ENCODE measurements at regions not wholly inside any gene's neighbourhood (a gene's known extent, or its start where the extent isn't known, plus 50 kb on each side); places are given as distances from the start of the nearest gene placed in this dataset.
A peak's percentile ranks its signal among the peaks of the same experiment; 100 is the strongest.

DNA sequence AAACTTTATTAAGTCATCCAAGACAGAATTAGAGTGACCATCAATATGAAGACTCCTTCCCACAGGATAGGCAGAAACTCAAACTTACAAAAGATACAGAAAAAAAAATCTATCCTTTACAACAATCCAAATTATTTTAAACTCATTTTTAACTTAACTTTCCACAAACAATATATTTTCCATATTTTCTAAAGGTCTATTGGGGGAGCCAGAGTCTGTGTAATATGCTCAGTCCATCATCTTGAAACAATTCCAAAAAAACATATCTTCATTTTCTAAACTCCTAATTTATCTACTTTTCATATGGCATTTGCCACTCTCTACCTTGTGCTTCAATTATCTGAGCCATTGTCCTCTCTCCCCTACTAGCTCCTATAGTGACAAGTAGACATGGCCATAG is 378.1 kb downstream of the PDGFC start:
- DNase-seq, result no peak

DNA sequence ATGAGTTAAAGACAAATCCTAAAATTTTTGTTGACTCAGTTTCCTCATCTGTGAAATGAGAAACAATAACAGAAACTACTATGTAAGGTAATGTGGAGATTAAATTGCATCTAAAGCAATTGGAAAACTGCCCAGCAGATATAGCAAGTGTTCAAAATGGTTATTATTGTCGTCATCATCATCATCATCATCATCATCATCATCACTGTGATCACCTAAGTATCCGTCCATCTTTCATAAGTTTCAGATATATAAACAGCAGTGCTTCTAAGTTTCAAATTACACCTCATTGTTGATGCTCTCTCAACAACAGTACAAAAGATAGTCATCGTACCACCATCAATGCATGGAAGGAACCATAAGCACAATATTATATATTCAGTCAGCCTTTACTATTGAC is 379.9 kb downstream of the PDGFC start:
- no peak for DNase-seq

DNA sequence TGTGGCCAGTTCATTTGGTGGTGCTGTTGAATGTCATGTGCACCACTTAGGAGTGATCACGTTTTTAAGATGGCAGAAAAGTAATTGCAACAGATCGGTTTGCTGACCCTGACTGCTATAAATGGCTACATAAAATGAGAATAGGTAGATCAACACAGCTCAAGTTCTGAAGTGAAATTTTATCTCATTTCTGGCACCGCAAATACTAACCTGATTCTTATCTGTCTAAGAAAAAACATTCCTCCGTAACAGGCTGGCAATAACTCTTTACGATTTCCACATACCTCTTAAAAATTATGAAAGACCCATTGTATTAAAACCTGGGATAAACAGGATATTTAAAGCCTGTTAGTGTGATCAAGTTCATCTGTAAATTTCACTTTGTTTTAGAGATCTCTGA is 387.5 kb downstream of the PDGFC start:
- DNase-seq, result no peak

DNA sequence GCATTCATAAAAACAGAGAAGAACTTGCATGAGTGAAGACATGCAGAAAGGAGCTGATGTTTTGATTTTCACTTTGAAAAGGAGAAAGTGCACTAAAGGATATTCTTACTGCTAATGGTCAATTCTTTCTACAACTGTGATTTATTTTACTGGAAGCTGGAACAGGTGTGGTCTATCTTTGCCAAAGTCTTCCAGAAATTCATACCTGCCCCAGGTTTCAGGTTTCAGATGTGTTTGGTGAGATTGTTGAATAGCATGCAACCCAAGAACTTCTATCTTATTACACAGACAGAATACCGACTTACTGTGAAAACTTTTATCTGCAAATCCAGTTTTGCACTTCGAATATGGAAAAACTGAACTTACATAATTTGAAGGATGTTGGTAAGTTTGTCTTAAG is 388.3 kb downstream of the PDGFC start:
- DNase-seq, result no peak

DNA sequence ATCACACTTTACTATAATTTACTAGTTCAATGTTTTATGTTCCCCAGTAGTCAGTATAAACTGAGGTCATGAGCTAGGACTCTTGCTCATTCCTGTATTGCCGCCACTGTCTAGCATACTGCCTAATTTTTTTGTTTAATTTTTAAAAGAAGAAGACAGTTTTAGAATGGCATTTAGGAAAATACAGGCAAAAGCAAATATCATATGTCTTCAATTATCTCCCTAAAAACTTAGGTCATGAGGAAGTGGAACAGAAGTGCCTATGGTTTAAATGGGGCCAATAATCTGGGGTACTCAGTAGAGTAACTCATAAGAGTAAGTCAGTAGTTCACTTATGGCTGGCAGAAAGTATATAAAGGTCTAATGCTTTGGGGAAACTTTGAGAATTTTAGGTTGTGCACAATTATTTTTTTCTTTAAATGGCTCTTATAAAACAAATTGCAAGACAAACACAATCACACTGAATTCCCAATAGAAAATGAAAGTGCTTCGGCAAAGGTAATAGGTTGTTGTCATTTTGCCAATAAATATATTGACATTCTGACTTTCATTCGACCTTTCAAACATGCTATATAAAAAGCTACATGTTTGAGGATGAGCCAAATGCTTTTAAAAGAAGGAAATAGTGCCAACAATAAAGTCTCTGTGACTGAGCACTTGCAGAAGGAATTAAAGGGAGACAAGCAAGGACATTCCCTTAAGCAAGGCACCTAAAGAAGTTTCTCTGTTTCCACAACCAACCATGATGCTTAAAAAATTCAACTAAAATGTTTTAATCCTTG is 390.1 kb downstream of the PDGFC start:
- peak; percentile 46 for DNase-seq

DNA sequence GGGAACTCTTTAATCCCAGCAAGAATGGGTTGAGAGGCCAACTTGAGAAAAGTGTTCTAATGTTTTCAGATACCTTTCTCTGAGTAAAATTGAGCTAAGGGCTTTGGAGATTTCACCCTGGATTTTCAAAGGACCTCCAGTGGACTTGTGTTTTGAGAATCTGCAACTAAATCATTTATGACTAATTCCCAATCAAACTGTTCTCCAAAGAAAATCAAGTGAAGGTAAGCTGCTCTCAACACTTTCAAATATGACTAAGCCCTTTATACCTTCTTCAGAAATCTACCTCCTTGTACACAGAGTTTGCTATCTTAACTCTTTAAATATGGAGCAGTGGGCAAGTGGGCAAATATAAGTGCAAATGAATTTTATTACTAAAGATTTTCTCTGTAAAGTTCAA is 392.9 kb downstream of the PDGFC start:
- DNase-seq, result no peak

DNA sequence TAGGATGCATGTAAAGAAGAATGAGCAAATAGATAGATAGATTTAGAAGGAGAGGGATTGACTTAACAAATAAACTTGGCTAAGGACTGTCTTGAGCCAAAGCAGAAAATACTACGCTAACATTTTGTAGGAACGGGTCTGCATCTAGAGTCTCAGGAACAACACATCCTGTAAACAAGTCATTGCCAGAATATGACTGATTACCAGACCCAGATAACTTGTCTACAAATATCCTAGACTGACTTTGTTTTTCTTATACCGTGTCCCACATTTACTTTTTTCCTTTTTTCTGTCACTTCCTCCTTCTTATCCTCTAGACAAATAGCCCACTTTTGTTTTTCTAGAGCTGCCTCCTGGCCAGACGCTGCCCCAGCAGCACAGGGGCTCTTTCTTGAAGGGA is 393.6 kb downstream of the PDGFC start:
- DNase-seq, result no peak

DNA sequence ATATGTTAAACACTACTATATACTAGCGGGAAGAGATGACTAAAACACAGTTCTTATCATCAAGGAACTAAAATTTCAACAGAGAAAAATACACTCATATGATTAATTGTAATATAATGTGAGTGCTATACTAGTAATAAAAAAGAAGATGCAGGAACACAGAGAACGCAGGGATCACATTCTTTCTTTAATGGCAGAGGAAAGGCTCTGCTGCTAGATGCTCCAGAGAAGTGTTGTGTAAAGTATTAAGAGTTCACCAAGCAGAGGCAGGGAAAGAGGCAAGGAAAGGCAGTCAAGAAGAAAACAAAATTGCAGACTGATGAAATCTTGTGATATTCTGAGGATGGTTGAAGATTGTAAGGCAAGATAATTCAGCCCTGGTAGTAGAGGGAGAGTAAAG is 394.7 kb downstream of the PDGFC start:
- no peak for DNase-seq

DNA sequence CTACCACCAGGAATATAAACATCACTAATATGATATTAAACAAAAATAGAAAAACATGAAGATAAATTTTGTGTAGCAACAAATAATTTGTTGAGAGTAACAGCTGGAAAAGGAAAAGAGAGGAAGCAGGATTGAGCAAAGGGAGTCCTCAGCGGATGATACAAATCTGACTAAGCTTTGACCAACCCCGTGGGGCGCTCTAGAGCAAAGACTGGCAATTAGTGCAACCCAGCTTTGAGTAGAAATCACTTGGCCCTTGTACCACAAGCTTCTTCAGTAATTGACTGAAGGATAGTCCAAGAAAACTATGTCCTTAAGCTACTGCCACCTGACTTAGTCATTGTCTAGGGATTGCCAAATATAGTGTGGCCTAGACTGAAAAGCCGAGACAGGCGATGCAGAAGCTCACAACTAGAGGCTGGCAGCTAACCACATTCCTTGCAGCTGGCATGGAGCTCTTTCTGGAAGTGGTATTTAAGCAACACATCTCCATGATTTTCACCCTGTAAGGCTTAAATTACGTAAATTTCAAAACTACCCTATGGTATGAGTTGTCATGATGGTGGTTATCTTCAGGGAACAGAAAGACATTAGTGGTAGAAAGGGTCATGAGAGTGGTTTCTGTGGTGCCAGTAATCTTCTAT is 396.0 kb downstream of the PDGFC start:
- no peak for DNase-seq

DNA sequence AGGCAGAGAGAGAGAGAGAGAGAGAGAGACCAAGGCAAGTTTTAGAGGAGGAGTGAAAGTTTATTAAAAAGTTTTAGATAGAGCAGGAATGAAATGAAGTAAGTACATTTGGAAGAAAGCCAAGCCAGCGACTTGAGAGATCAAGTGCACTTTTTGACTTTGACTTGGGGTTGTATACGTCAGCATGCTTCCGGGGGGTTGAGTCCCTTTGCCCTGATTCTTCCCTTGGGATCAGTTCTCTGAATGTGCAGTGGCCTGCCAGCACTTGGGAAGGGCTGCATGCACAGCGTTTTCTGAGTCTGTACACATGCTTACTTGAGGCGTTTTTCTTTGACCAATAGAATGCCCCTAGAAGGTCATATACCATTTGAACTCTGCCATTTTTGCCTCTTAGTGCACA is 400.5 kb downstream of the PDGFC start:
- no peak for DNase-seq

DNA sequence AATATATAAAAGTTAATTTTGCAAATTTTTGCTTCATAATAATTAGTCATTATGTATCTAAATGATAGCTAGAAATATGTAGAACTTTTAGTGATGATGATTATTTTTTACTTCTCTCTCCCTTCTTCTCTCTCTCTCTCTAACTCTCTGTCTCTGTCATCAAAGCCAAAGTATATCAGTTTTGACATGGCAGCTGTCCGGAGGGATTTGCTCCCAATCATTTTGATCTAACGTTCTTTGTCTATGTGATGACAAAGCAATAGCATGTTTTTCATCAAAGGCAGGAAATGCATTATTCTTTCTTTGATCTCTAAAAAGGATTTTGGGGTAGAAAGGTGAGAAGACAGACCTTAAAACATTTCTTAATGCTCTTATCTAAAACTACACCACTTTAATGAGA is 402.1 kb downstream of the PDGFC start:
- no peak for DNase-seq

DNA sequence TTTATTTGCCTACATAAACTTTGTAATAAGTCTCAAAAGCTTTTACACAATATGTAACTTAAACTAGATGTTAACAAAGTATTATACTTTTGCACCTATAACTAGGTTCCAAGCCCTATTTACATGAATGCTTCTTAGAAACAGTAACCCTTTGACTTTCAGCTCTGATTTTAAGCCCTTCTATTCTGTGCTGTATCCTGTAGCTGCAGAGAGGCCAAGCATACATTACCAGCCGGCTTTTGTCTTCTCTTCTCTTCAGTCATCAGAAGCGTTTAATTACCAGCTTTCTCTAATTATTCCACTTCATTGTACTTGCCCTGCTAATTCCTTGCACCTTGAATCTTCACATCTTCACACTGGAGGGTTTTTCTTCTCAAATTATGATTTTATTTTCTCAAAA is 403.1 kb downstream of the PDGFC start:
- no peak for DNase-seq

DNA sequence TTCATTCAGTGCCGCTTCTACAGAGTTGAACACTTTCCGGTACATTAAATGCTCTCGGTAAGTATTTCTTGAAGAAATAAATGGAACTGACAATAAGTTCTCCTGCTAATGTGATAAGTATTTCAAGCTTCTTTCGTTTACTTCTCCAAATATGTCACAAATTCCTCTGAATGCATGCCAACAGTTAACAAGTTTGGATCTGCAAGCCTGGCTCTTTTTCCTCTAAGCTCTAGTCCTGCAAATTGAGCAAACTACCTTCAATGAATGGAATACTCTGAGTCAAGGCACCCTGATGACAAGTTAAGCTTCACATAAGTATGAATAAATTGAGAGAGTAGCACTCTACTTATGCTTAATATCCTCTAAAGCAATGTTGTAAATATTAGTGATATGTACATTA is 403.6 kb downstream of the PDGFC start:
- no peak for DNase-seq

DNA sequence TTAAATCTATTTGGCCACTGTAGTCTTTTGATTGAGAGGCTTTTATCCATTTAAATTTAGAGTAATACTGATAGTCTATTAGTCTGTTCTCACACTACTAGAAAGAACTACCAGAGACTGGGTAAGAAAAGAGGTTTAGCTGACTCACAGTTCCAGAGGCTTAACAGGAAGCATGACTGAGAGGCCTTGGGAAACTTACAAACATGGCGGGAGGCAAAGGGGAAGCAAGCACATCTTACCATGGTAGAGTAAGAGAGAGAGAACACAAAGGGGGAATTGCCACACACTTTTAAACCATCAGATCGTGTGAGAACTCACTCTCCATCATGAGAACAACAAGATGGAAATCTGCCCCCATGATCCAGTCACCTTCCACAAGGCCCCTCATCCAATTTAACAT is 410.9 kb downstream of the PDGFC start:
- no peak for DNase-seq

DNA sequence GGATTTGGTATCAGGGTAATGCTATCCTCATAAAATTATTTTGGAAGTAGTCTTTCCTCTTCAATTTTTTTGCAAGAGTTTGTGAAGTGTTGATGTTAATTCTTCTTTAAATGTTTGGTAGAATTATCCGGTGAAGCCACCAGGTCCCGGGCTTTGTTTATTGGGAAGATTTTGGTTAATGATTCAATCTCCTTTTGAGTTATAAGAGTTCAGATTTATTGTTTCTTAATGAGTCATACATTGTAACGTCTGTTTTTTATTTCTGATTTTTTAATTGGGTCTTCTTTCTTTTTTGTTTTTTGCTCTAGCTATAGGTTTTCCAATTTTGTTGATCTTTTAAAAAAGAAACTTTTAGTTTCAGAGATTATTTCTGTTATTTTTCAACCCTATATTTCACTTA is 412.3 kb downstream of the PDGFC start:
- no peak for DNase-seq

DNA sequence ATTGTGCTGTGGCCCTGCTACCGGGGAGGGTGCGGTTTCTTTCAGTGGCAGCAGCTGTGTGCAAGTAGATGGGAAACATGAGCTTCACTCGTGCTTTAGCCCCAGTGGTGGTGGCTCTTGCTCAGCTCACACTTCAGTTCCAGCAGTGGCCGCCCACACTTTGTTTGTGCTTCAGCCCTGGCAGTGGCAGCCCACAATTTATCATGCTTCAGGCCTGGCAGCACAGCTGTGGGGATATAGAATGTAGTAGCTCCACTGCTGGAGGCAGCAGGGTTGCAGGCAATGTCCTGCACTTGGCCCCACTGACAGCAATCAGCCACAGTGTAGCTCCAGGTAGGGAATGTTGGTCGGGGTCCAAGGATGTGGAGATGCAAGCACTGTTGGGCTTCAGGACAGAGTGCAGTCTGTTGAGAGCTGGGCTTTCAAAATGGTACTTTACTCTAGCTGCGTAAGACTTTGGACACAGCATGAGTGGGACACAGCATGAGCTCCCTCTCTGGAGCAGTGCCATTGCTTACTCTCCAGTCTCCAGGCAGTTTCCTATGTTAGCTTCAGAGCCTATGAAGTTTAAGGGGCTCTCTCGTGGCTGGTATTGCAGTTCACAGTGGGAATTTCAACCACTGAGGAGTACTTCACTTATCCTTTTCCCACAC is 413.1 kb downstream of the PDGFC start:
- peak; percentile 25 for DNase-seq

DNA sequence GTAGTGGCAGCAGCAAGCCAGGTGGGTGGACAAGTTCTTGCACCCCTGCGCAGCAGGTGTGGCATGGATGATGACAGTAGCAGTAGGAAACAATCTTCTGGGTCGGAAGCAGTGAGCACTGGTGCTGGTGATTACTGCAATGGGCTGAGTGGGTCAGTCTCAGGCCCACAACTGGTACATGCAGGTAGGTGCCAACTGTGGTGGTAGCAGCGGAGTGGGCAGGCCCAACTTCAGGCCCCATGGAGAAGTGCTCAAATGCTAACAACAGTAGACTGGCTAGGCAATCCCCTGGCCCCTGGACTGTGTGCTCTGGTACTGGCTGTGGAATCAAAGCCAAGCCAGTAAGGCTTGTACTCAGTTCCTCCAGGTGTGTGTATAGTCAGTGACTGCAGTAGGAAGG is 413.7 kb downstream of the PDGFC start:
- DNase-seq, result no peak

DNA sequence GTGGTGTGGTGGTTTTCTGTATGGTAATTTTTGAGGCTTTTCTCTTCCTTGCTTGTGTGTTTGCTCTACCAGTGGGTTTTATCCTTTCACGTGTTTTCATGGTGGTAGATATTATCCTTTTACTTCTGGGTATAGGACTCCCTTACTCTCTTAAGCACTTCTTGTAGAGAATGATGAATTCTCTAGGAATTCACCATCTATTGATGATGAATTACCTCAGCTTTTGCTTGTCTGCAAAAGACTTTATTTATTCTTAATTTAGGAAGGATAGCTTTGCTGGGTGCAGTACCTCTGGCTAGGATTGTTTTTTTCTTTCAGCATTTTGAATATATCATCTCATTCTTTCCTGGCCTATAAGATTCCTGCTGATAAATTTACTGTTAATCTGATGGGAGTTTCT is 415.3 kb downstream of the PDGFC start:
- DNase-seq, result no peak

DNA sequence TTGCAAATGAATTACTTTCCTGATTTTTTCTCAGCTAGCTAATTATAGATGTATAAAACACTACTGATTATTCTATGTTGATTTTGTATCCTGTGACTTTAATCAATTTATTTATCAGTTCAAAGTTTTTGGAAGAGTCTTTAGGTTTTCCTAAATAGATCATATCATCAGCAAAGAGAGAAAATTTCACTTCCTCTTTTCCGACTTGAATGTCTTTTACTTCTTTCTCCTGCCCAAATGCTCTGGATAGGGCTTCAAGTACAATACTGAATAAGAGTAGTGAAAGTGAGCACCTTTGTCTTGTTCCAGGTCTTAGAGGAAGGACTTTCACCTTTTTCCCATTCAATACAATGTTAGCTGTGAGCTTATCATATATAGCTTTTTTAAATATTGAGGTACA is 417.9 kb downstream of the PDGFC start:
- DNase-seq, result no peak

DNA sequence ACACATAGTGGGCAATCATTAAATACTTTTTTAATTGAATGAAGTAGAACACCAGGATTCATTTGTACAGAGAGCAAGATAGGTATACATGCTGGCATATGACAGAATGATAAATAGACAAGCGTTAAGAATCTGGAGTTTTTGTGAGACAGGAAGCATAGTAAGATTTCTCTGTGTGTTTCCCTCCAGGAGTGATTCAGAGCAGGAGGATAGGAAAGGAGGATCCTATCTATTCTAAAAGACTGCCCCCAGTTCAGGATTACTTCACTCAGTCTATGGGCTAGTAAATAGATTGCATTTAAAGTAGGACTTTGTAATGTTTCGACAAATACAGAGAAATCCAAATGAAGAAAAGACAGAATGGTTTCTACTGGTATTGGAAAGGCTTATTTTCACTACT is 423.7 kb downstream of the PDGFC start:
- DNase-seq, result no peak

DNA sequence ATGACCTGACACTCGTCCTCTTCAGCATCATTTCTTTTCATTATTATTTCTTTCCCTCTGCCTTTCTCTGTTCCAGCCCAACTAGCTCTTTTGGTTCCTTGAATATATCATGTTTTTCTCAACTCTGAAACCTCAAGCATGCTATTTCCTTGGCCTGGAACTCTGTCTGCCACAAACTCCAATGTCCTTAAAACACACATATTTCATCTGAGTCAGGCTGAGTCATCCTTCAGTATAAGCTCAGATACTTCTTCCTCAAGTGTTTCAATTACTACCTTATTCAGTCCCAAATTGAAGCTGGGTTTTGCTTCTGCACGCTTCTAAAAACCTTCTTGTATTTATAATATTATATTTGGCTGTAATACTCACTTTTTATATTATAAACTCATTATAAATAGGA is 424.2 kb downstream of the PDGFC start:
- no peak for DNase-seq

DNA sequence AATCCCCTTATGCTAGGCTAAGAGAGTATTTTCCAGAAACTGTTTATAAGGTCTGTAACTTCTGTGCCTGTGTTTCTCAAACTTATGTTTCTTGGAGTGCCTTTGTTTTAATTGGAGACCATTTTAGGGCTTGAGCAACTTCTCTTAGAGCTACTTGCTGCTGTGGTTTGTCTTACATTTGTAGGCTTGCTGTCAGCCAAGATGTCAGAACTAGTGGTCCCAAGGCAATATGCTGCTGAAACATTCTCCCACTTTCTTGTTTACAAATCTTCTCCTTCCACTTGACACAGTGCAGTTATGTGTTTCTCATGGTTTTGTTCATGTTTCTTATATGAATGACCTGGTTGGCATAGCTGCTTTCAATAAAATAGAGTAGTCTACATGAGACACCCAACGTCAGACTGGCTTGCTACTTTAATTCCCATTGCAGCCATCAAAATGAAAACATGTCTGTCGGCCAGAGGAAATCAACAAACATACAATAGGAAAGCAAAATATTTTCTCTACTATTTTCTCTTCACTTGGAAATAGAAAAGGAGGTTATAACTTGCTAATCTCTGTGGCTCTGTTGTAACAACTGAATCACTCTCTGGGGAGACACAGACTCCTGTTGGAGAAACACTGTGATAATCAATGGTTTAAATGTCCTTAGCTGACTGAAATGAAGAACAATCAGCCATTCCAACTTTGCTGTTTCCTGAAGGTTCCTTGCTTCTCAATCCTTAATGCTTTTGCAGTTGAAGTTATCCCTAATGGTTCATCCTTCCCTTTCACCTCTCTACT is 426.4 kb downstream of the PDGFC start:
- no peak for DNase-seq

DNA sequence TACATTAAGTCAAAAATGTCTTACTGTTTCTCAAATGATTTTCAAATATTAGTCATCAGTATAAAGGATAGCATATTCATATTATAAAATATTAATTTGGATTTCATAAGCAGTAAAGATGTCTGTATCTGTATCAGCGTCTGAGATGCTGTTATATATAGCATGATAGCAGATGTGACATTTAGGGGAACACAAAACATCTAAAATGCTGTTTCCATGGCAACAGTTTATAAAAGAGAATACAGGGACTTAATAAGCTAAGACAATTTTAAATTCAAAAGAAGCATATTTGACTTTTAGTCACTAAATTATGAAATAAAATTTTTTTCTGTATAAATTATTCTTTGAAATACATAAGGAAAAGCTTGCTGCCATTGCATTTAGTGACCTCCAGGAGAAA is 432.2 kb downstream of the PDGFC start:
- no peak for DNase-seq
